Activated CD8-positive, alpha-beta T cell treated with anti-CD3 and anti-CD28 coated beads for 36 hours (primary cell): ENCODE measurements at regions not wholly inside any gene's neighbourhood (a gene's known extent, or its start where the extent isn't known, plus 50 kb on each side); places are given as distances from the start of the nearest gene placed in this dataset.

Experiments
- ATAC-seq: fragments of 200-7000 bp; cut with Tn5 transposase; one replicate; pipeline ENCODE4 v1.10.0; 2021; ENCODE audit warnings: mild to moderate bottlenecking, moderate library complexity
- CTCF ChIA-PET: fragments of 350-600 bp; sonication (Branson Sonifier 250); formaldehyde crosslinking; loops from one replicate; lab custom pipeline; 2021; ENCODE audit warnings: antibody characterized with exemption; lab: Charles Lee
- POLR2A ChIA-PET: fragments of 350-600 bp; sonication (Branson Sonifier 250); formaldehyde crosslinking; loops from one replicate; lab custom pipeline; 2021; ENCODE audit warnings: antibody characterized with exemption; lab: Charles Lee
- DNase-seq: peaks from one replicate; pipeline ENCODE4 v3.0.0-alpha.2; 2020
- H3K27ac Mint-ChIP-seq: one replicate; pipeline ENCODE4 v1.8.0; 2021; ENCODE audit warnings: mild to moderate bottlenecking, mixed read lengths
- H3K27me3 Mint-ChIP-seq: one replicate; pipeline ENCODE4 v1.8.0; 2021; ENCODE audit warnings: mixed read lengths
- H3K36me3 Mint-ChIP-seq: one replicate; pipeline ENCODE4 v1.8.0; 2021; ENCODE audit warnings: low read depth, mixed read lengths
- H3K4me1 Mint-ChIP-seq: one replicate; pipeline ENCODE4 v1.8.0; 2021; ENCODE audit warnings: low read depth, mixed read lengths
- H3K4me3 Mint-ChIP-seq: one replicate; pipeline ENCODE4 v1.8.0; 2021; ENCODE audit warnings: mild to moderate bottlenecking, moderate library complexity, mixed read lengths
- H3K9me3 Mint-ChIP-seq: one replicate; pipeline ENCODE4 v1.8.0; 2021; ENCODE audit warnings: mixed read lengths
- CTCF ChIP-seq: fragments of 200-600 bp; IDR thresholded peaks from one replicate; pipeline ENCODE4 v1.8.0; 2022; ENCODE audit warnings: antibody characterized with exemption, mild to moderate bottlenecking
- intact Hi-C: fragments of 100-400 bp; cut with micrococcal nuclease; formaldehyde crosslinking; loops from one replicate; pipeline ENCODE4 v1.10.0; 2022

GRCh38 chr6:97812940-97813339 lies 529.9 kb upstream of the MMS22L start:
- H3K27me3 Mint-ChIP-seq: no peaks in the 10 kb centered on the region
- no peak for DNase-seq
- no peaks in the 10 kb centered on the region for H3K36me3 Mint-ChIP-seq
- ChIA-PET POLR2A (no interaction called here), CTCF (no interaction called here)
- no peak overlapping the region for H3K4me3 Mint-ChIP-seq
- H3K4me1 Mint-ChIP-seq: no peaks in the 10 kb centered on the region
- peaks cover 4% of the 10 kb centered on the region for H3K9me3 Mint-ChIP-seq
- intact Hi-C loops: no loop called here
- H3K27ac Mint-ChIP-seq: no peak overlapping the region
- no peak for ATAC-seq
- no peak for TF ChIP-seq CTCF

DNA sequence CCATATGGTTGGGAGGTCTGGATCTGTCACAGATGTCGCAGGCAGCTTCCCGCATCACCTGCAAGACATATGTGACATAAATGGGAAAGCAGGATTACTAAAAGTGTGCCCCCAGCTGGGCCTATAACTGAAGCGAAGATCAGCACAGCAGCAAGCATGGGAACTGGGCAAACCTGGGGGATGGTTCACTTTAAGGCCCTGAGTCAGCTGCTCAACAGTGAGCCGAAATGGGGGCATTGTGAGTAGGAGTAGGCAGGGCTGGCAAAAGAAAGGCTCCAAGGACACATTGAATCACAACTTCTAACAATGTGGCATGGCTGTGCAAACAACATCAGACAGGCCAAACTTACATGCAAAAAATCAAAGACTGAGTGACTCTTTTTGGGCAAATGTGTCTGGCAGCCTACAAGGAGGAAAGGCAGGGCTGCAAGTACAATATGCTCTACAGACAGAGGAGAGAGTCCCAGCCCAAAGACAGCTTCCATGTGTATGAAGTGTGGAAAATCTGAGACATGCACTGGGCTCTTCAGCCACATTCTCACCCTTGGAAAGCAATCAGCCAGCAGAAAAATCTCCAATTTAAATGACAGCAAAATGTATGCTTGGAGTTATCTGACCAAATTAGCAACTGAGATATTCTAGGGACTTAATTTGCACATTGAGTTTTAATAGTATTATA lies 531.0 kb upstream of the MMS22L start:
- DNase-seq (no peak), ATAC-seq (no peak)
- TF ChIP-seq CTCF: no peak
- H3K36me3 Mint-ChIP-seq: no peaks in the 10 kb centered on the region
- intact Hi-C loops: no loop called here
- ChIA-PET CTCF (no interaction called here), POLR2A (no interaction called here)
- no peaks in the 10 kb centered on the region for H3K4me1 Mint-ChIP-seq
- peaks cover 4% of the 10 kb centered on the region for H3K9me3 Mint-ChIP-seq
- no peaks in the 10 kb centered on the region for H3K27me3 Mint-ChIP-seq
- no peak overlapping the region for H3K27ac Mint-ChIP-seq
- H3K4me3 Mint-ChIP-seq: no peak overlapping the region

GRCh38 chr6:97815301-97815812 lies 532.3 kb upstream of the MMS22L start:
- Mint-ChIP-seq H3K27me3 (no peaks in the 10 kb centered on the region), H3K27ac (no peak overlapping the region), H3K4me3 (no peak overlapping the region), H3K36me3 (no peaks in the 10 kb centered on the region), H3K4me1 (no peaks in the 10 kb centered on the region), H3K9me3 (peaks cover 2% of the 10 kb centered on the region)
- ATAC-seq: no peak
- ChIA-PET POLR2A (no interaction called here), CTCF (no interaction called here)
- DNase-seq: no peak
- intact Hi-C loops: no loop called here
- TF ChIP-seq CTCF: no peak

DNA sequence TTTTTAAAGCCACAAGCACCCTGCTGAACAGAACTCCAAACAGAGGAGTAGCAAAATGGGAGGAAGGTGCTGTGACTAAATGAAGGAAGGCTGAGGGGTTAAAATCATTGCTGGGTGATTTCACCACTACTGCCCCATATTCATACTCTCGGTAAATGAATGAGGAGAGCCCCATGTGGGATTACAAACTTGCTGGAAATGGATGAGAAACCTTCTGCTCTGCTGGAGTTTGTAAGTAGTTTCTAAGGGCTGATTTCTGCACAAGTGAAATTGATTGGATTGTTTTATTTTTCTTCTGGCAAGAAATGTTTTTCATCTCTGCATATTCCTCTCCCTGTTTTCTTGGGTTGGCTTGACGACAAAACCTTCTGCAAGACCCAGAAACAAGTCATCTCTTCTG lies 533.5 kb upstream of the MMS22L start:
- Mint-ChIP-seq H3K36me3 (no peaks in the 10 kb centered on the region), H3K27me3 (no peaks in the 10 kb centered on the region), H3K4me1 (no peaks in the 10 kb centered on the region), H3K4me3 (no peak overlapping the region), H3K9me3 (peaks cover 2% of the 10 kb centered on the region), H3K27ac (no peak overlapping the region)
- TF ChIP-seq CTCF: no peak
- DNase-seq: no peak
- ChIA-PET CTCF (no interaction called here), POLR2A (no interaction called here)
- intact Hi-C loops: no loop called here
- no peak for ATAC-seq

- no peak for ATAC-seq
- Mint-ChIP-seq H3K36me3 (no peaks in the 10 kb centered on the region), H3K4me3 (no peak overlapping the region), H3K27me3 (no peaks in the 10 kb centered on the region), H3K4me1 (no peaks in the 10 kb centered on the region), H3K9me3 (peaks cover 2% of the 10 kb centered on the region), H3K27ac (no peak overlapping the region)
- no peak for DNase-seq
- no peak for TF ChIP-seq CTCF
- intact Hi-C loops: no loop called here
- CTCF ChIA-PET: no interaction called here
- POLR2A ChIA-PET: no interaction called here
These were observed 536.7 kb upstream of the MMS22L start for GRCh38 chr6:97819710-97820109.
